ENCODE measurements at regions not wholly inside any gene's neighbourhood (a gene's known extent, or its start where the extent isn't known, plus 50 kb on each side); places are given as distances from the start of the nearest gene placed in this dataset.
A peak's percentile ranks its signal among the peaks of the same experiment; 100 is the strongest.

DNA sequence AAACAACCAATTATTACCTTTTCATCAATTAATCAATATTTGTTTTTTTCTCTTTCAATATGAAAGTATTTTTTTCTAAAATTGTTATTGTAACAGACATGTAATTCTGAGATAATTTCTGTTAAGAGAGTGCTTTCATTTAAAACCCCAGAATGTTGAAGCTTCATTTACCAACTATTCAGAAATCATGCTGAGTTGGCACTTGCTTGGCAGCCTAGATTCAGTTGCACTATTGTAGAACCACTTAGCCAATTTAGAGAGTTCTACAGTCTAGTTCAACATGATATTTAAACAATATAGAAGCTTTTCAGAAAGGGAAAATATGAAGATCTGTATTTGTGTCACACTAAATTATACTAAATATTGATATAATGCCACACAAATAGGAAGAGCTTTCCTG is 56.1 kb upstream of the NKAIN2 start:
- no peak overlapping the region for H3K4me3 ChIP-seq (ENCODE audit: low read depth, low read length)
- TF ChIP-seq, protein P1, sequence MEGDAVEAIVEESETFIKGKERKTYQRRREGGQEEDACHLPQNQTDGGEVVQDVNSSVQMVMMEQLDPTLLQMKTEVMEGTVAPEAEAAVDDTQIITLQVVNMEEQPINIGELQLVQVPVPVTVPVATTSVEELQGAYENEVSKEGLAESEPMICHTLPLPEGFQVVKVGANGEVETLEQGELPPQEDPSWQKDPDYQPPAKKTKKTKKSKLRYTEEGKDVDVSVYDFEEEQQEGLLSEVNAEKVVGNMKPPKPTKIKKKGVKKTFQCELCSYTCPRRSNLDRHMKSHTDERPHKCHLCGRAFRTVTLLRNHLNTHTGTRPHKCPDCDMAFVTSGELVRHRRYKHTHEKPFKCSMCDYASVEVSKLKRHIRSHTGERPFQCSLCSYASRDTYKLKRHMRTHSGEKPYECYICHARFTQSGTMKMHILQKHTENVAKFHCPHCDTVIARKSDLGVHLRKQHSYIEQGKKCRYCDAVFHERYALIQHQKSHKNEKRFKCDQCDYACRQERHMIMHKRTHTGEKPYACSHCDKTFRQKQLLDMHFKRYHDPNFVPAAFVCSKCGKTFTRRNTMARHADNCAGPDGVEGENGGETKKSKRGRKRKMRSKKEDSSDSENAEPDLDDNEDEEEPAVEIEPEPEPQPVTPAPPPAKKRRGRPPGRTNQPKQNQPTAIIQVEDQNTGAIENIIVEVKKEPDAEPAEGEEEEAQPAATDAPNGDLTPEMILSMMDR (IDR thresholded peaks at IDR 0.05; ENCODE audit: low read depth, low read length, missing control alignments) = no peak
- DNase-seq (ENCODE audit: low read depth) = no peak
- in situ Hi-C loops (cut with HindIII; ENCODE audit: low sequenced_read_pairs) = no loop called here

DNA sequence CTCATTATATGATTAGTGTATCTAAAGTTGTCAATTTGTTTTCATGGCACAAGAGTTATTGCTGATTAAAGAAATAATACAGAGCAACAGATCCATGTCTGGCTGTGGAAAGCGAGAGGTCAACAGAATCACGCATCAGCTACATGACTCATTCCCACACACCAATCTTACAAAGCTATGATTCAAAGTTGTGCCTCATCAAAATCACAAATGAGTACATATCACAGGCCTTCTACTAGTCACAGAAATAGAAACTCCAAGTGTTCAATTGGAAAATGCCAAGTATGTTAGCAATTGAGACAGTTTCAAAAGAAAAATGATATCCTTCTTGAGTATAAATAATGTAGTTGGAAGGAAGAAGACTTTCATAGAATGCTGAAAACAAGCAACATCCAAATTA is 57.8 kb upstream of the NKAIN2 start:
- H3K4me3 ChIP-seq (ENCODE audit: low read depth, low read length) = no peak overlapping the region
- in situ Hi-C loops (cut with HindIII; ENCODE audit: low sequenced_read_pairs) = no loop called here
- TF ChIP-seq, protein P1 (IDR thresholded peaks at IDR 0.05; ENCODE audit: low read depth, low read length, missing control alignments) = no peak
- peak; percentile 36 for DNase-seq (ENCODE audit: low read depth)

DNA sequence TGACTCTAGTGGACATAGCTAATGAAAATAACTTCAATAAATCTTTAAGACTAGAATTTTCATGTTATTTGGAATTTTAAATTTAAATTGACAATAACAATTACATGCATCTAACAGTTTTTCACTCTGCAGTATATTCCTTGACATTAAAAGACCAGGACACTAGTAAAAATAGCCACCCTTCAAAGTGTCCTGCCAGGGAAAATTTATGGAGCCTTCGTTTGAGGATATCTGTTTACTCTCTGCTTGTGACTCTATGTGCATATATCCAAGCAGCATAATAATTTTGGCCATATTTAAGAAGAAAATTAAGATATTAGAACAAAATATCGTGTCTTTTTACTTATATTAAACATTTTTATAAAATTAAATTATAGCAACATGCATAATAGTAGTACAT is 58.8 kb upstream of the NKAIN2 start:
- TF ChIP-seq, protein P1 (IDR thresholded peaks at IDR 0.05; ENCODE audit: low read depth, low read length, missing control alignments) = no peak
- in situ Hi-C loops (cut with HindIII; ENCODE audit: low sequenced_read_pairs) = no loop called here
- no peak overlapping the region for H3K4me3 ChIP-seq (ENCODE audit: low read depth, low read length)
- no peak for DNase-seq (ENCODE audit: low read depth)

DNA sequence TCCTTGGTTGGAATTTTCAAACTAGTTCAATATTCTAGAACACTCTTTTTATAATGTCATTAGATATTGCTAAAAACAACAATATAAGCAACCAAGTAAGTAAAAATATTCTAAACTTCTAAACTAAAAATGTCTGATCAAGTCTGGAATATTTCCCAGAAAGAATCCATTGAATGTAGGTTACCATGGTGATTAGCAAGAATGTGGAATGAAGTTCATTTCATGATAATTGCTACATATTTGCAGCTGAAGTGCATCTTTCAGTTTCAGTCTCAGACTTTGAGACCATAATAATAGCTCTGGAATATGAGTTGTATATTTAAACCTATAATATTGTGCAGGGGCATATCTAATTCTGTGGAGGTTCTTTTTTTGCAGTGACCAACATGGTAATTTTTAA is 61.0 kb upstream of the NKAIN2 start:
- in situ Hi-C loops (cut with HindIII; ENCODE audit: low sequenced_read_pairs) = no loop called here
- TF ChIP-seq, protein P1 (IDR thresholded peaks at IDR 0.05; ENCODE audit: low read depth, low read length, missing control alignments) = no peak
- H3K4me3 ChIP-seq (ENCODE audit: low read depth, low read length) = no peak overlapping the region
- DNase-seq (ENCODE audit: low read depth) = peak; percentile 38

DNA sequence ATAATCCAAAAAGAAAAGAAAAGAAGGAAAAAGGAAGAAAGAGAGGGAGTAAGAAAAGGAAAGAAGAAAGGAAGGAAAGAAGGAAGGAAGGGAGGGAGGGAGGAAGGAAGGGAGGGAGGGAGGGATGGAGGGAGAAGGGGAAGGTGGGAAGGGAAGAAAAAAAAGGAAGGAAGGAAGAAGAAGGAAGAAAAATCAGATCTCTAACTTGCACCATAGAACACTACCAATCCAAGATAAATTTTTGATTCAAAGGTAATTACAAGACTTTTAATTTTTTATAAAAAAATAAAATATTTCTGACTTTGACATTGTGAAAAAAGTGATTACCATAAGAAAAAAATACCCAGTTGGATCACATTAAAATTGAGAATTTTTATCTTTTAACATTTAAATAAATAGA is 70.5 kb upstream of the NKAIN2 start:
- TF ChIP-seq, protein P1 (IDR thresholded peaks at IDR 0.05; ENCODE audit: low read depth, low read length, missing control alignments) = no peak
- in situ Hi-C loops (cut with HindIII; ENCODE audit: low sequenced_read_pairs) = no loop called here
- H3K4me3 ChIP-seq (ENCODE audit: low read depth, low read length) = no peak overlapping the region
- no peak for DNase-seq (ENCODE audit: low read depth)

DNA sequence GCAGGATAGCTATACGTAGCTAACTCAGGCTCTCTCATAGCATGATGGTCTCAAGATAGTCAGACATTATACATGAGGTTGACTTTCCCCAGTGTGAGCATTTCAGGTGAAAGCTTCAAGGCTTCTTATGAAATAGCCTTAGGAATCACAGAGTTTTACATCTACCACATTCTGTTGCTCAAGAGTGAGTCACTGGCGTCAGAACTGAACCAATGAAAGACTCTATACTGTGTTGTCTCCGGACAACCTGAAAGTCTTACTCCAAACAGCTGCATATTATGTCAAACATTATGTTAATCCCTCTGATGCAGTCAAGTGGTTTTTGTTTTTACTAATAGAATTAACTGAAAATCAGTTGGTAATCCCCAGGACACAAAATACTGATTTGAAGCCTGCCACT is 79.8 kb upstream of the TRDN start:
- DNase-seq (ENCODE audit: low read depth) = no peak
- H3K4me3 ChIP-seq (ENCODE audit: low read depth, low read length) = no peak overlapping the region
- in situ Hi-C loops (cut with HindIII; ENCODE audit: low sequenced_read_pairs) = loop anchor here (25.0 kb wide), 1 partner anchor 279 kb away; no protein-coding TSS in a partner anchor
- TF ChIP-seq, protein P1 (IDR thresholded peaks at IDR 0.05; ENCODE audit: low read depth, low read length, missing control alignments) = no peak

Data from astrocyte of the cerebellum (primary cell).